HUES6 (cell line): ENCODE measurements at regions not wholly inside any gene's neighbourhood (a gene's known extent, or its start where the extent isn't known, plus 50 kb on each side); places are given as distances from the start of the nearest gene placed in this dataset.

ENCODE experiments used
- H3K27ac ChIP-seq: 2 replicates; pipeline ENCODE4 v1.7.0; 2013; ENCODE audit warnings: low read depth, mild to moderate bottlenecking, low read length, inconsistent platforms
- H3K27me3 ChIP-seq: 2 replicates; pipeline ENCODE4 v1.6.1; 2013; ENCODE audit warnings: low read length; ENCODE audit not compliant: control insufficient read depth, insufficient read depth
- H3K36me3 ChIP-seq: 2 replicates; pipeline ENCODE4 v1.6.1; 2013; ENCODE audit warnings: low read length; ENCODE audit not compliant: control insufficient read depth, insufficient read depth
- H3K4me1 ChIP-seq: 2 replicates; pipeline ENCODE4 v1.6.1; 2013; ENCODE audit warnings: low read length; ENCODE audit not compliant: control insufficient read depth, insufficient read depth
- H3K4me3 ChIP-seq: 2 replicates; pipeline ENCODE4 v1.5.1; 2013; ENCODE audit warnings: low read depth, low read length
- H3K9ac ChIP-seq: one replicate; pipeline ENCODE4 v1.6.1; 2013; ENCODE audit warnings: mild to moderate bottlenecking, low read length
- H3K9me3 ChIP-seq: 2 replicates; pipeline ENCODE4 v1.6.1; 2013; ENCODE audit warnings: low read depth, low read length; ENCODE audit not compliant: control insufficient read depth, insufficient read depth

DNA sequence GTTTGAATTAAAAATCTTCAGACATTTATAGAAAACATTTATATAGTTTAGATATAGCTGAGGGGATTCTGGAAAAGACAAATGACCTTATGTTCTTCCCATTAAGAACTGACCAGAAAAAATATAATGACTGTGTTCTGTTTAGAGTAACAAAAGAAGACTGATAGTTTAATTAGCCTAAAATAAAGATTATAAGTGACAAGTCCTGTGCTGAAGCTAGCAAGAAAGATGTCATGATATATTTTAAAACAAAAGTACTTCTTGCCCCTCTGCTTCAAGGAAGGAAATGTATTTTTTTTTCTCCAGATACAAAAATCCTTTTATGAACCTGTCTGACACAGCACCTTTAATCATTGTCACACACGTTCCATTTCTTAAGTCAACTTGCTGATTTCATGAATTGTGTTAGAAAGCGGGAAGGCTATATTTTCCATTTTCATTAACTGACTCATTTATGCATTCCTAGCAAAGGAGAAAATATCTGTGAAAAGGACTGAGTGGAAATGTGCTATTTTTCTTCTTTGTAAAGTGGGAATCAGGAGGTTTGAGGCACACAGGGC is 690.7 kb upstream of the GOT2 start:
- H3K4me3 ChIP-seq: no peak overlapping the region
- no peak overlapping the region for H3K9ac ChIP-seq
- H3K36me3 ChIP-seq: no peaks in the 10 kb centered on the region
- no peak overlapping the region for H3K27ac ChIP-seq
- no peaks in the 10 kb centered on the region for H3K9me3 ChIP-seq
- no peaks in the 10 kb centered on the region for H3K27me3 ChIP-seq
- H3K4me1 ChIP-seq: no peaks in the 10 kb centered on the region

DNA sequence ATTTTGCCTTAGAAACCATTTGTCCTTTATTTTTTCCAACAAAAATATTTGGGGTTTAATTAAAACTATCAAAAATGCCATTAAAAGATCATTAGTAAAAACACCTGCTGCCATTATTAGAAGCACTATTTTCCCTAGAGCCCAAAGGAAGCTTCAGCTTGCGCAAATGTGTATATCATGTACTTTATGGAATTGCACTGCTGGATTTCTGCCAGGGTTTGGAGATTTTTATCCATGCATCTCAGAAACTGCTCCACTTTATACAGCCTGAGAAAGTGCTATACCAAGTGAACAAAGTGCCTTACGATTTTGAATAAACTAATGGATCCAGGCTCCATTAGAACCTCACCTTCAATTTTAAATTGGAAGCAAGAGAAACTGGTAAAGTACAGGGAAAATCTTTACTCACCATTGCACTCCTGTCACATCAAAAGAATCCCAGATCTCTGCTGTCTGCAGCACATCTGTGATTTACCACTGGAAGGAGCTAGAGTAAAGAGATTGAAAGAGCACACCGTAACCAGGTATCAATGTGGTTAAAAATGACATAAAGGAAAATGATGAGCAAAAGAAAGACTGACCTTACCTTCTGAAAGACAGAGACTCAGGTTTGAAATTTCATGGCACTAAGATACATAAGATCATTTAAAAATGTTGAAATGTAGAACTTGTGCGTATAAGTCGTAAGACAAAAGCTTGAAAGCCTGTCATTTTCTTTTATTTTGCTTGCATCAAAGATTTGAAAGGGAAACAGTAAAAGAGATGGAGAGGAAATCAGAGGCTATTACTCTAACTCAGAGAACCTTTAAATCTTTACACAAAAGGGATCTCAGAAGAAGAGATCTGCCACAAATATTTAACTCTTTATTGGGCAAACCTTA is 678.1 kb upstream of the GOT2 start:
- Histone ChIP-seq H3K9me3 (no peaks in the 10 kb centered on the region), H3K4me1 (no peaks in the 10 kb centered on the region), H3K36me3 (no peaks in the 10 kb centered on the region), H3K9ac (no peak overlapping the region), H3K27ac (no peak overlapping the region), H3K4me3 (no peak overlapping the region), H3K27me3 (no peaks in the 10 kb centered on the region)

GRCh38 chr16:59410451-59410850 is 676.3 kb upstream of the GOT2 start:
- Histone ChIP-seq H3K4me1 (no peaks in the 10 kb centered on the region), H3K36me3 (no peaks in the 10 kb centered on the region), H3K27ac (no peak overlapping the region), H3K4me3 (no peak overlapping the region), H3K27me3 (no peaks in the 10 kb centered on the region), H3K9me3 (no peaks in the 10 kb centered on the region), H3K9ac (no peak overlapping the region)

GRCh38 chr16:59405802-59406201 is 671.7 kb upstream of the GOT2 start:
- Histone ChIP-seq H3K27ac (no peak overlapping the region), H3K4me3 (no peak overlapping the region), H3K36me3 (no peaks in the 10 kb centered on the region), H3K4me1 (no peaks in the 10 kb centered on the region), H3K9ac (no peak overlapping the region), H3K27me3 (no peaks in the 10 kb centered on the region), H3K9me3 (no peaks in the 10 kb centered on the region)

DNA sequence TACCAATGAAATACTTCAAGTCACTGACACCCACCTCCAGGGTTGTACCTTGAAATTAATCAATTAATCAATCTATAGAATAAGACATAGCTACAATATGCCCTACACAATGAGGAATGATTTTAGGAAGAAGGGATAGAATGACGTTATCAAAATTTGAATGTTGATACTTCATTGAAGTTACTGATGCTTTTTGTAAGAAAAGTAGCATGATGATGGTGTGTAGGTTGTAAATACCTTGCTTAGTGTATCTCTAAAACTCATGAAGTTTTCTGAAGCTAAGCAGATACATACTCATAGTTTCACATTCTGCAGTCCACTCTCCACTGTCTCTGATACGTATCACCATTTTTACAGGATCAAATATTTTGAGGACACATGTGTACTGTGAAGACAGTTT is 670.4 kb upstream of the GOT2 start:
- H3K4me3 ChIP-seq: no peak overlapping the region
- H3K27me3 ChIP-seq: no peaks in the 10 kb centered on the region
- no peaks in the 10 kb centered on the region for H3K36me3 ChIP-seq
- no peak overlapping the region for H3K27ac ChIP-seq
- no peak overlapping the region for H3K9ac ChIP-seq
- H3K9me3 ChIP-seq: no peaks in the 10 kb centered on the region
- H3K4me1 ChIP-seq: no peaks in the 10 kb centered on the region

DNA sequence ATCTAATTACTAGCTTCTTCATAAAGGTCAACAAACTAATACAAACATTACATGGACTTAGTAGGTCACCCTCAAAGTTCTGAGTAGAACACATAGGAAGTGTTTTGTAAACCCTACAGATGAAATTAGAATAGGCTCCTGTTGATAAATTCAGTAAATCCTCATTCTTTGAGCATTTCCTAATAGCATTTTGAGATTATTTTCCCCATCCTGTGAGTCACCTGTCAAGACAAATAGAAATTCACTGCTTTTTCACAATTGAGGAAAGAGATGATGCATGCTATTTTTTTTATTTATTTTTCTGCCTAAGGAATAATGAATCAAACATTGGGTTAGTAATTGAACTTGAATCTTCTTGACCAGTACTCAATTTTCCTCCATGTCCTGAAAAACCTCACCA is 666.7 kb upstream of the GOT2 start:
- H3K27me3 ChIP-seq: no peaks in the 10 kb centered on the region
- H3K36me3 ChIP-seq: no peaks in the 10 kb centered on the region
- no peak overlapping the region for H3K27ac ChIP-seq
- H3K4me3 ChIP-seq: no peak overlapping the region
- H3K9me3 ChIP-seq: no peaks in the 10 kb centered on the region
- H3K9ac ChIP-seq: no peak overlapping the region
- H3K4me1 ChIP-seq: no peaks in the 10 kb centered on the region

DNA sequence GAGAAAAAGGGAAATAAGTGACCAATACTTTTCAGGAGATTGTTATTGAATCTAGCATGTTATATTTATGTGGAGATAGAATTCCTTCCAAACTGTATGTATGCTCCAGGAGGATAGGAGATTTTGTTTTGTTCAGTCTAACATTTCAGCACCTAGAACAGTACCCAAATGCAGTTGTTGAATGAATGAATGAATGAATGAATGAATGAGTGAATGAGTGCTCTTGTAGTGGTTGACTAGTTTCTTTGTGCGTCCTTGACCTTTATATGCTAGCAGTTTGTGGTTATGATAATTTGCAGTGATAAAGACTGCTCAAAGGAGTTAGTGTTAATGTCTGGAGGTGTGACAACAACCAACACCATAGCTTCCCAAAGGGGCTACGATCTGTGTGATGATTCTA is 663.5 kb upstream of the GOT2 start:
- Histone ChIP-seq H3K36me3 (no peaks in the 10 kb centered on the region), H3K27ac (no peak overlapping the region), H3K4me1 (peaks cover 3% of the 10 kb centered on the region; the same call in 1 of the 2 replicates), H3K4me3 (no peak overlapping the region), H3K9me3 (no peaks in the 10 kb centered on the region), H3K27me3 (no peaks in the 10 kb centered on the region), H3K9ac (no peak overlapping the region)

DNA sequence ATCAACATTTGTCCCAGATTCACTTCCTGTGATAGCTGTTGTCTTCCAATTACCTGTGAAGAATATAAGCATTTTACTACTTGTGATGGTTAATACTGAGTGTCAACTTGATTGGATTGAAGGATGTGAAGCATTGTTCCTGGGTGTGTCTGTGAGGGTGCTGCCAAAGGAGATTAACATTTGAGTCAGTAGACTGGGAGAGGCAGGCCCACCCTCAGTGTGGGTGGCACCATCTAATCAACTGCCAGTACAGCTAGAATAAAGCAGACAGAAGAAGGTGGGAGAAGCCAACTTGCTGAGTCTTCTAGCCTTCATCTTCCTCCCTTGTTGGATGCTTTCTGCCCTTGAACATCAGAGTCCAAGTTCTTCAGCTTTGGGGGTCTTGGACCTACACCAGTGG is 660.4 kb upstream of the GOT2 start:
- Histone ChIP-seq H3K27me3 (no peaks in the 10 kb centered on the region), H3K9me3 (no peaks in the 10 kb centered on the region), H3K4me1 (peaks cover 3% of the 10 kb centered on the region; the same call in 1 of the 2 replicates), H3K36me3 (no peaks in the 10 kb centered on the region), H3K27ac (no peak overlapping the region), H3K4me3 (no peak overlapping the region), H3K9ac (no peak overlapping the region)

DNA sequence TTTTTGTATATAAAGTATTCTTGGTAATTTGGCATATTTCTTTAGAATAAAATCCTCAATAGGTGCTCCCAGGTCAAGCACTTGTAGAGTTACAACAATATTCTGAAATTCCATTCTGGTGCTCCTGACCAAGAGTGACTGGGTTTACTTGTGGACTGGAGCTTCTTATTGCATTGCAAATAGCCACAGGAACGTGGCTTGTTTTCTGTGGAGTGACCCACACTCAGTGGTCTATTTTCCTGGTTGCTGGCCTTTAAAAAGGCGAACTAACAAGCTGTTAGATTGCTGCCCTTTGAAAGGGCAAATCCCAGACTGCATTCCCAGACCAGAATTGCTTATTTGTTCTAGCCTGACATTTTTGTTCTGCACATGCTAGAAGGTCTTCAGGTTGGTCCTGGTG is 658.8 kb upstream of the GOT2 start:
- no peak overlapping the region for H3K4me3 ChIP-seq
- no peaks in the 10 kb centered on the region for H3K27me3 ChIP-seq
- H3K4me1 ChIP-seq: peaks cover 3% of the 10 kb centered on the region; the same call in 1 of the 2 replicates
- no peaks in the 10 kb centered on the region for H3K36me3 ChIP-seq
- no peak overlapping the region for H3K9ac ChIP-seq
- no peaks in the 10 kb centered on the region for H3K9me3 ChIP-seq
- no peak overlapping the region for H3K27ac ChIP-seq

DNA sequence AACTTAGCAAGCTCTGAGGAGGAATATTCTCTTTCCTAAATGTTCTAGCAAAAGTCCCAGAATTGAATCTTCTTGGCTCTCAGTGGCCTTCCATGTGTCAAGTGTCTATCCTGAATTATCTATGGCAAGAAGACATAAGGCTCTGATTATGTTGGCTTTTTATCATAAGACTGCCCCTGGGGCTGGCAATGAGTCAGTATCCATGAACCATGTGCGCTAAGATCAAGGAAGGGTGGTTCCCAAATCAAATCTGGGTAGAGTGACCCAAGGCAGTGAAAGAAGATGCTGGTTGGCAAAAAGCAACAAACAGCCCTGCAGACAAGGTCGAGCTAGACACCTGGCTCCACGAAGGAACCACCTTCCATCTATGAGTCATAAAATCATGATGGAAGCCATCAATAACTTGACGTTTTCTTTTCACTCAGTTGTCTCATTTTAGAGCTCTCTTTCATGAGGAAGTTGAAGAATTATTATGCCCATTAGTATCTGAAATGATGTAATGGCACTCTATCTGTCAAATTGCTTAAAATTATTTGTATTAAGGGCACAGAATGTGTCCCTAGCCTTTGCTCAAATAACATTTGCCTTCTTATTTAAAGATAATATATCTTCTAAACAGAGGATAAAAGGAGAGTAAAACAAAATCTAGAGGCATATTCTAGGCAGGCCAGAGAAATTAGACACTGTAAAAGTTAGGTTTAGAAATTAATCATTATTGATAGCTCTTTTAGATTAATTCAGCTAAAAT is 657.7 kb upstream of the GOT2 start:
- Histone ChIP-seq H3K27ac (no peak overlapping the region), H3K36me3 (no peaks in the 10 kb centered on the region), H3K9me3 (no peaks in the 10 kb centered on the region), H3K9ac (no peak overlapping the region), H3K4me1 (peaks cover 3% of the 10 kb centered on the region; the same call in 1 of the 2 replicates), H3K27me3 (no peaks in the 10 kb centered on the region), H3K4me3 (no peak overlapping the region)

DNA sequence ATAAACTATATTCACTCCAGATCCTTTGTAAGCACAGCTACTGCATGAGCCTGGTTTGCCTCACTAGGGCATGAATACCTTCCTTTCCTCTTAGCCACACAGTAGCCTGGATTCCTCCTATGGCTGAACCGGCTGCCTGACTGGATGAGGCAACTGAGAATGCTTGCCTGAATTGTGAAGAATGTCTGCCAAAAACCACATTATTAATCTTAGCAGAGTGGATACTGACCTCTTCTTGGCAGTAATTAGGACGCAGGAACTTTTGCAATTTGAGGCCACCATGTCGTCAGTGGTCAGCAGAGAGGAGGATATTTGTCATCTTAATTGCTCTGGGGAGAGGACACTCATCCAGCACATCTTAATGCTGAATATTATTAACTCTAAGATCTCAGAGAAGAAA is 651.8 kb upstream of the GOT2 start:
- no peaks in the 10 kb centered on the region; the same call in 1 of the 2 replicates for H3K4me1 ChIP-seq
- no peak overlapping the region for H3K27ac ChIP-seq
- H3K27me3 ChIP-seq: no peaks in the 10 kb centered on the region
- H3K4me3 ChIP-seq: no peak overlapping the region
- no peaks in the 10 kb centered on the region for H3K9me3 ChIP-seq
- H3K36me3 ChIP-seq: no peaks in the 10 kb centered on the region
- no peak overlapping the region for H3K9ac ChIP-seq
